ENCODE measurements at regions not wholly inside any gene's neighbourhood (a gene's known extent, or its start where the extent isn't known, plus 50 kb on each side); places are given as distances from the start of the nearest gene placed in this dataset.

GRCh38 chr18:30485078-30485477 is 557.5 kb downstream of the DSC3 start:
- Histone ChIP-seq H3K4me3 (no peak overlapping the region), H3K36me3 (no peaks in the 10 kb centered on the region), H3K27ac (no peak overlapping the region), H3K27me3 (no peaks in the 10 kb centered on the region), H3K4me1 (ENCODE audit: low read depth) (no peaks in the 10 kb centered on the region), H3K9me3 (ENCODE audit: low read depth) (no peaks in the 10 kb centered on the region)
- no peak for TF ChIP-seq CTCF (IDR thresholded peaks at IDR 0.05; ENCODE audit: low read depth, low read length)
- no peak for DNase-seq (ENCODE audit: low read depth in 1 of 2, low spot score in 1 of 2)

GRCh38 chr18:30481871-30482270 is 560.7 kb downstream of the DSC3 start:
- no peak overlapping the region for H3K4me3 ChIP-seq
- H3K27ac ChIP-seq = no peak overlapping the region
- H3K27me3 ChIP-seq = no peaks in the 10 kb centered on the region
- no peak for DNase-seq (ENCODE audit: low read depth in 1 of 2, low spot score in 1 of 2)
- no peaks in the 10 kb centered on the region for H3K9me3 ChIP-seq (ENCODE audit: low read depth)
- no peak for TF ChIP-seq CTCF (IDR thresholded peaks at IDR 0.05; ENCODE audit: low read depth, low read length)
- no peaks in the 10 kb centered on the region for H3K4me1 ChIP-seq (ENCODE audit: low read depth)
- H3K36me3 ChIP-seq = no peaks in the 10 kb centered on the region

- Histone ChIP-seq H3K27me3 (no peaks in the 10 kb centered on the region), H3K4me1 (ENCODE audit: low read depth) (no peaks in the 10 kb centered on the region), H3K9me3 (ENCODE audit: low read depth) (no peaks in the 10 kb centered on the region), H3K4me3 (no peak overlapping the region), H3K27ac (no peak overlapping the region), H3K36me3 (no peaks in the 10 kb centered on the region)
- no peak for DNase-seq (ENCODE audit: low read depth in 1 of 2, low spot score in 1 of 2)
- TF ChIP-seq CTCF (IDR thresholded peaks at IDR 0.05; ENCODE audit: low read depth, low read length) = no peak
Observed at GRCh38 chr18:30469091-30469490, 573.5 kb downstream of the DSC3 start.

- no peak for TF ChIP-seq CTCF (IDR thresholded peaks at IDR 0.05; ENCODE audit: low read depth, low read length)
- H3K9me3 ChIP-seq (ENCODE audit: low read depth) = no peaks in the 10 kb centered on the region
- no peaks in the 10 kb centered on the region for H3K36me3 ChIP-seq
- no peak for DNase-seq (ENCODE audit: low read depth in 1 of 2, low spot score in 1 of 2)
- H3K4me3 ChIP-seq = no peak overlapping the region
- H3K4me1 ChIP-seq (ENCODE audit: low read depth) = no peaks in the 10 kb centered on the region
- H3K27me3 ChIP-seq = no peaks in the 10 kb centered on the region
- no peak overlapping the region for H3K27ac ChIP-seq
Observed at GRCh38 chr18:30465096-30465495, 577.4 kb downstream of the DSC3 start.

- H3K4me1 ChIP-seq (ENCODE audit: low read depth) = no peaks in the 10 kb centered on the region
- H3K27me3 ChIP-seq = no peaks in the 10 kb centered on the region
- no peaks in the 10 kb centered on the region for H3K36me3 ChIP-seq
- no peaks in the 10 kb centered on the region for H3K9me3 ChIP-seq (ENCODE audit: low read depth)
- TF ChIP-seq CTCF (IDR thresholded peaks at IDR 0.05; ENCODE audit: low read depth, low read length) = no peak
- H3K4me3 ChIP-seq = no peak overlapping the region
- H3K27ac ChIP-seq = no peak overlapping the region
- no peak for DNase-seq (ENCODE audit: low read depth in 1 of 2, low spot score in 1 of 2)
Observed at GRCh38 chr18:30457156-30457555, 585.4 kb downstream of the DSC3 start.

- H3K4me1 ChIP-seq (ENCODE audit: low read depth) = no peaks in the 10 kb centered on the region
- no peak overlapping the region for H3K4me3 ChIP-seq
- H3K36me3 ChIP-seq = no peaks in the 10 kb centered on the region
- H3K9me3 ChIP-seq (ENCODE audit: low read depth) = no peaks in the 10 kb centered on the region
- no peak for DNase-seq (ENCODE audit: low read depth in 1 of 2, low spot score in 1 of 2)
- no peak overlapping the region for H3K27ac ChIP-seq
- no peaks in the 10 kb centered on the region for H3K27me3 ChIP-seq
- no peak for TF ChIP-seq CTCF (IDR thresholded peaks at IDR 0.05; ENCODE audit: low read depth, low read length)
Observed at GRCh38 chr18:30455741-30456140, 586.8 kb downstream of the DSC3 start.
